WTC11 (cell line): ENCODE measurements at regions not wholly inside any gene's neighbourhood (a gene's known extent, or its start where the extent isn't known, plus 50 kb on each side); places are given as distances from the start of the nearest gene placed in this dataset.

Experiments used
- ATAC-seq: fragments of 200-7000 bp; cut with Tn5 transposase; 2 replicates; pipeline ENCODE4 v1.10.0; 2021; ENCODE audit warnings: mild to moderate bottlenecking, moderate library complexity
- CTCF ChIA-PET: fragments of 300-600 bp; sonication (Branson Sonifier 250); formaldehyde crosslinking; loops from one replicate; lab custom pipeline; 2021; ENCODE audit warnings: antibody characterized with exemption; lab: Charles Lee
- POLR2A ChIA-PET: fragments of 350-600 bp; sonication (Branson Sonifier 250); formaldehyde crosslinking; loops from one replicate; lab custom pipeline; 2021; ENCODE audit warnings: antibody characterized with exemption; lab: Charles Lee
- DNase-seq: peaks from one replicate; pipeline ENCODE4 v3.0.0; 2021; ENCODE audit warnings: low spot score
- H3K27ac Mint-ChIP-seq: 2 replicates; pipeline ENCODE4 v1.8.0; 2021; ENCODE audit warnings: mixed read lengths
- H3K27me3 Mint-ChIP-seq: 2 replicates; pipeline ENCODE4 v1.8.0; 2021; ENCODE audit warnings: low read depth, mild to moderate bottlenecking, moderate library complexity, mixed read lengths
- H3K36me3 Mint-ChIP-seq: 2 replicates; pipeline ENCODE4 v1.8.0; 2021; ENCODE audit warnings: mixed read lengths
- H3K4me1 Mint-ChIP-seq: 2 replicates; pipeline ENCODE4 v1.8.0; 2022; ENCODE audit warnings: mixed read lengths
- H3K4me3 Mint-ChIP-seq: 2 replicates; pipeline ENCODE4 v1.8.0; 2021; ENCODE audit warnings: mild to moderate bottlenecking, moderate library complexity, mixed read lengths
- H3K9me3 Mint-ChIP-seq: 2 replicates; pipeline ENCODE4 v1.8.0; 2021; ENCODE audit warnings: mixed read lengths
- JUN ChIP-seq: sonication (generic); formaldehyde crosslinking; IDR thresholded peaks from 2 replicates; pipeline ENCODE4 v1.8.0; 2023; ENCODE audit warnings: mild to moderate bottlenecking, missing genetic modification reagents
- KAT7 ChIP-seq: sonication (generic); formaldehyde crosslinking; IDR thresholded peaks from 2 replicates; pipeline ENCODE4 v1.8.1; 2023; ENCODE audit warnings: missing genetic modification reagents, mild to moderate bottlenecking, borderline replicate concordance
- MYBL2 ChIP-seq: sonication (generic); formaldehyde crosslinking; IDR thresholded peaks from 2 replicates; pipeline ENCODE4 v1.8.1; 2023; ENCODE audit warnings: mild to moderate bottlenecking, moderate library complexity, missing genetic modification reagents
- NFE2L1 ChIP-seq: sonication (generic); formaldehyde crosslinking; IDR thresholded peaks from 2 replicates; pipeline ENCODE4 v1.8.1; 2023; ENCODE audit warnings: missing genetic modification reagents
- OVOL2 ChIP-seq: fragments of 250-450 bp; sonication (Bioruptor Pico); IDR thresholded peaks from 2 replicates; pipeline ENCODE4 v1.9.0; 2021; ENCODE audit warnings: mild to moderate bottlenecking, borderline replicate concordance
- SP1 ChIP-seq: sonication (generic); formaldehyde crosslinking; conservative IDR thresholded peaks from 2 replicates; pipeline ENCODE4 v1.8.1; 2022; ENCODE audit warnings: missing genetic modification reagents
- TEAD4 ChIP-seq: sonication (generic); formaldehyde crosslinking; IDR thresholded peaks from 2 replicates; pipeline ENCODE4 v1.8.0; 2022; ENCODE audit warnings: mild to moderate bottlenecking, missing genetic modification reagents
- ZNF317 ChIP-seq: sonication (generic); formaldehyde crosslinking; IDR thresholded peaks from 2 replicates; pipeline ENCODE4 v1.8.1; 2023; ENCODE audit warnings: low read depth, mild to moderate bottlenecking, moderate library complexity, missing genetic modification reagents, borderline replicate concordance
- TF ChIP-seq, protein P1 (sequence below): fragments of 250-450 bp; sonication (Bioruptor Pico); conservative IDR thresholded peaks from 2 replicates; pipeline ENCODE4 v1.9.0; 2021; ENCODE audit warnings: mild to moderate bottlenecking
- TF ChIP-seq, protein P2 (sequence below): sonication (generic); formaldehyde crosslinking; IDR thresholded peaks from 2 replicates; pipeline ENCODE4 v1.8.1; 2022; ENCODE audit warnings: mild to moderate bottlenecking, moderate library complexity, missing genetic modification reagents
- TF ChIP-seq, protein P3 (sequence below): sonication (generic); formaldehyde crosslinking; IDR thresholded peaks from 2 replicates; pipeline ENCODE4 v1.8.0; 2022; ENCODE audit warnings: mild to moderate bottlenecking, missing genetic modification reagents
- TF ChIP-seq, protein P4 (sequence below): sonication (generic); formaldehyde crosslinking; IDR thresholded peaks from 2 replicates; pipeline ENCODE4 v1.8.0; 2022; ENCODE audit warnings: mild to moderate bottlenecking, missing genetic modification reagents
- TF ChIP-seq, protein P5 (sequence below): sonication (generic); formaldehyde crosslinking; IDR thresholded peaks from 2 replicates; pipeline ENCODE4 v1.8.1; 2023; ENCODE audit warnings: mild to moderate bottlenecking, missing genetic modification reagents, borderline replicate concordance

DNA sequence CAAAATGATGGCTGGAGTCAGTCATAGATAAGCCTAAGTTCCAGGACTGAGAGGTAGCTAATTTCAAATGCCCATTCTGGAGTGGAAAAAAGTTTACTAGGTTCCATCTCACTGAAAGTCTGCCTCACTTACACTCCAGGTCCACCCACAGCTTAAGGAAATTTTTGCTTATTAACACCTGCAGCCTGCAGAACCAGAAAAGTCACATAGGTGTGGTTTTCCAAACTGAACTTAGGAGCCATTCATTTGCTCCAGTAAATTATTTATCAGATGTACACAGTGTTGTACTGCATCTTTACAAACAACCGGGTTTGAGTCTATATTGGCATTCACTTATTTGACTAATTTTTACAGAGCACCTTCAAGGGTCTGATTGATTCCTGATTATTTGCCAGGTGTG, 157.4 kb upstream of the ARID2 start:
- H3K4me3 Mint-ChIP-seq = no peak overlapping the region
- CTCF ChIA-PET = no interaction called here
- POLR2A ChIA-PET = no interaction called here
- H3K4me1 Mint-ChIP-seq = peaks cover 10% of the 10 kb centered on the region
- no peaks in the 10 kb centered on the region for H3K9me3 Mint-ChIP-seq
- no peaks in the 10 kb centered on the region for H3K36me3 Mint-ChIP-seq
- H3K27ac Mint-ChIP-seq = no peak overlapping the region
- no peak for DNase-seq
- TF ChIP-seq, protein P1, sequence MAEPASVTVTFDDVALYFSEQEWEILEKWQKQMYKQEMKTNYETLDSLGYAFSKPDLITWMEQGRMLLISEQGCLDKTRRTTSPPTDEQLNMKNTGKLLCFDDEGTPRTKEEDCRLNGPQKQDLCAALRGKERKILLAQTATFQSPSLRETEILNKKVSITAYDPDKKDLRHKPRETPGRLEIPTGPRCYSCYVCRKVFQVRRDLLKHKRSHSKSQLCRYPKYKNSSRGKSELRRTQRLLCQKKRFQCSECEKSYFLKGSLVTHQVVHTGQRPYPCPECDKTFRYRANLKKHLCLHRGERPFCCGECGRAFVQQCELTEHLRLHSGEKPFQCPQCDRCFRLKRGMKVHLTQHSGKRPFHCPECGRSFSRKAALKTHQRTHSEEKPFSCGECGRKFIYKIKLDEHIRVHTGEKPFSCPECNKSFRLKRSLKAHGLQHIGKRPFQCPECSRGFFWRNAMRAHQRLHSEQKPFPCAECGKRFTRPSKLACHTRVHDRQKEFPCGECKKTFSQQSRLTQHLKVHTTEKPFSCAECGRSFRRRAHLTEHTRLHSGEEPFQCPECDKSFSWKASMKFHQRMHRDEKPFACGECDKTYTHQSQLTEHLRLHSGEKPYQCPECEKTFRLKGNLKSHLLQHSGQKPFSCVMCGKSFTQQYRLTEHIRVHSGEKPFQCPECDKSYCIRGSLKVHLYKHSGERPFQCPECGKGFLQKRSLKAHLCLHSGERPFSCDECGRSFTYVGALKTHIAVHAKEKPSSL (CRISPR knock-in tag) = no peak
- TF ChIP-seq TEAD4 (CRISPR knock-in tag) (no peak), JUN (CRISPR knock-in tag) (no peak)
- TF ChIP-seq, protein P2, sequence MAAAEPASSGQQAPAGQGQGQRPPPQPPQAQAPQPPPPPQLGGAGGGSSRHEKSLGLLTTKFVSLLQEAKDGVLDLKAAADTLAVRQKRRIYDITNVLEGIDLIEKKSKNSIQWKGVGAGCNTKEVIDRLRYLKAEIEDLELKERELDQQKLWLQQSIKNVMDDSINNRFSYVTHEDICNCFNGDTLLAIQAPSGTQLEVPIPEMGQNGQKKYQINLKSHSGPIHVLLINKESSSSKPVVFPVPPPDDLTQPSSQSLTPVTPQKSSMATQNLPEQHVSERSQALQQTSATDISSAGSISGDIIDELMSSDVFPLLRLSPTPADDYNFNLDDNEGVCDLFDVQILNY (CRISPR knock-in tag) = no peak
- TF ChIP-seq, all 79 proteins: peak for 0
- no peak for ATAC-seq
- H3K27me3 Mint-ChIP-seq = no peaks in the 10 kb centered on the region

DNA sequence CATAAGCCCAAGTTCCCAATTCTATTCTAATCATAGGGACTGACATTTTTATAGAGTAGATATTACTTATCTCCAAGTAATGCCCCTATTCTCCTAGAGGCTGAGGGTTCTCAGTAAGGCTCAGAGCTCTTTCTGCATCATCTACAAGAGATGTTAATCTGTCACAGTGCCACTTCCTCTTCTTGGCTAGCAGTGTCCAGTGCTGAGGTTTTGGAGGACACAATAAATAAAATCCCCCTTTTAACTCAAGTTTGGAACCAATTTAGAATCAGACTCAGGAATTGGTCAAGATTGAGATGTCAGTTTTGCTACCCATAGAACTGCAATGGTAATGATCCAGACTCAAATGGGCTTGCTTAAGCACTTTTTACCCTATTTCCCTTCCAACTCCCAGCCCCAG, 154.1 kb upstream of the ARID2 start:
- no peaks in the 10 kb centered on the region for H3K27me3 Mint-ChIP-seq
- H3K27ac Mint-ChIP-seq = no peak overlapping the region

More for the DNA sequence above, 154.1 kb upstream of the ARID2 start:
- TF ChIP-seq KAT7 (CRISPR knock-in tag) (no peak), OVOL2 (no peak), SP1 (CRISPR knock-in tag) (no peak), ZNF317 (CRISPR knock-in tag) (no peak), MYBL2 (no peak), NFE2L1 (CRISPR knock-in tag) (no peak)
- TF ChIP-seq, protein P3, sequence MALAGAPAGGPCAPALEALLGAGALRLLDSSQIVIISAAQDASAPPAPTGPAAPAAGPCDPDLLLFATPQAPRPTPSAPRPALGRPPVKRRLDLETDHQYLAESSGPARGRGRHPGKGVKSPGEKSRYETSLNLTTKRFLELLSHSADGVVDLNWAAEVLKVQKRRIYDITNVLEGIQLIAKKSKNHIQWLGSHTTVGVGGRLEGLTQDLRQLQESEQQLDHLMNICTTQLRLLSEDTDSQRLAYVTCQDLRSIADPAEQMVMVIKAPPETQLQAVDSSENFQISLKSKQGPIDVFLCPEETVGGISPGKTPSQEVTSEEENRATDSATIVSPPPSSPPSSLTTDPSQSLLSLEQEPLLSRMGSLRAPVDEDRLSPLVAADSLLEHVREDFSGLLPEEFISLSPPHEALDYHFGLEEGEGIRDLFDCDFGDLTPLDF (CRISPR knock-in tag) = no peak
- TF ChIP-seq, protein P4, sequence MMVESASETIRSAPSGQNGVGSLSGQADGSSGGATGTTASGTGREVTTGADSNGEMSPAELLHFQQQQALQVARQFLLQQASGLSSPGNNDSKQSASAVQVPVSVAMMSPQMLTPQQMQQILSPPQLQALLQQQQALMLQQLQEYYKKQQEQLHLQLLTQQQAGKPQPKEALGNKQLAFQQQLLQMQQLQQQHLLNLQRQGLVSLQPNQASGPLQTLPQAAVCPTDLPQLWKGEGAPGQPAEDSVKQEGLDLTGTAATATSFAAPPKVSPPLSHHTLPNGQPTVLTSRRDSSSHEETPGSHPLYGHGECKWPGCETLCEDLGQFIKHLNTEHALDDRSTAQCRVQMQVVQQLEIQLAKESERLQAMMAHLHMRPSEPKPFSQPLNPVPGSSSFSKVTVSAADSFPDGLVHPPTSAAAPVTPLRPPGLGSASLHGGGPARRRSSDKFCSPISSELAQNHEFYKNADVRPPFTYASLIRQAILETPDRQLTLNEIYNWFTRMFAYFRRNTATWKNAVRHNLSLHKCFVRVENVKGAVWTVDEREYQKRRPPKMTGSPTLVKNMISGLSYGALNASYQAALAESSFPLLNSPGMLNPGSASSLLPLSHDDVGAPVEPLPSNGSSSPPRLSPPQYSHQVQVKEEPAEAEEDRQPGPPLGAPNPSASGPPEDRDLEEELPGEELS = no peak
- TF ChIP-seq, protein P5, sequence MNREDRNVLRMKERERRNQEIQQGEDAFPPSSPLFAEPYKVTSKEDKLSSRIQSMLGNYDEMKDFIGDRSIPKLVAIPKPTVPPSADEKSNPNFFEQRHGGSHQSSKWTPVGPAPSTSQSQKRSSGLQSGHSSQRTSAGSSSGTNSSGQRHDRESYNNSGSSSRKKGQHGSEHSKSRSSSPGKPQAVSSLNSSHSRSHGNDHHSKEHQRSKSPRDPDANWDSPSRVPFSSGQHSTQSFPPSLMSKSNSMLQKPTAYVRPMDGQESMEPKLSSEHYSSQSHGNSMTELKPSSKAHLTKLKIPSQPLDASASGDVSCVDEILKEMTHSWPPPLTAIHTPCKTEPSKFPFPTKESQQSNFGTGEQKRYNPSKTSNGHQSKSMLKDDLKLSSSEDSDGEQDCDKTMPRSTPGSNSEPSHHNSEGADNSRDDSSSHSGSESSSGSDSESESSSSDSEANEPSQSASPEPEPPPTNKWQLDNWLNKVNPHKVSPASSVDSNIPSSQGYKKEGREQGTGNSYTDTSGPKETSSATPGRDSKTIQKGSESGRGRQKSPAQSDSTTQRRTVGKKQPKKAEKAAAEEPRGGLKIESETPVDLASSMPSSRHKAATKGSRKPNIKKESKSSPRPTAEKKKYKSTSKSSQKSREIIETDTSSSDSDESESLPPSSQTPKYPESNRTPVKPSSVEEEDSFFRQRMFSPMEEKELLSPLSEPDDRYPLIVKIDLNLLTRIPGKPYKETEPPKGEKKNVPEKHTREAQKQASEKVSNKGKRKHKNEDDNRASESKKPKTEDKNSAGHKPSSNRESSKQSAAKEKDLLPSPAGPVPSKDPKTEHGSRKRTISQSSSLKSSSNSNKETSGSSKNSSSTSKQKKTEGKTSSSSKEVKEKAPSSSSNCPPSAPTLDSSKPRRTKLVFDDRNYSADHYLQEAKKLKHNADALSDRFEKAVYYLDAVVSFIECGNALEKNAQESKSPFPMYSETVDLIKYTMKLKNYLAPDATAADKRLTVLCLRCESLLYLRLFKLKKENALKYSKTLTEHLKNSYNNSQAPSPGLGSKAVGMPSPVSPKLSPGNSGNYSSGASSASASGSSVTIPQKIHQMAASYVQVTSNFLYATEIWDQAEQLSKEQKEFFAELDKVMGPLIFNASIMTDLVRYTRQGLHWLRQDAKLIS (CRISPR knock-in tag) = no peak
- Mint-ChIP-seq H3K36me3 (no peaks in the 10 kb centered on the region), H3K4me1 (peaks cover 14% of the 10 kb centered on the region), H3K4me3 (no peak overlapping the region), H3K9me3 (no peaks in the 10 kb centered on the region)
- ChIA-PET POLR2A (no interaction called here), CTCF (interaction anchor here (1.0 kb wide), 1 partner anchor 32 kb away, joined by 3 read pairs; no protein-coding TSS in a partner anchor)
- no peak for DNase-seq
- no peak for ATAC-seq
